NT2/D1 (cell line): ENCODE measurements at regions not wholly inside any gene's neighbourhood (a gene's known extent, or its start where the extent isn't known, plus 50 kb on each side); places are given as distances from the start of the nearest gene placed in this dataset.

ENCODE experiments used
- SUZ12 ChIP-seq: IDR thresholded peaks from 2 replicates; pipeline ENCODE4 v1.6.1; 2011; ENCODE audit not compliant: insufficient read length, insufficient read depth; ENCODE audit errors: extremely low read depth
- YY1 ChIP-seq: IDR thresholded peaks from 2 replicates; pipeline ENCODE4 v1.6.1; 2011; ENCODE audit not compliant: insufficient read length, insufficient read depth
- ZNF274 ChIP-seq: IDR thresholded peaks from 2 replicates; pipeline ENCODE4 v1.6.1; 2011; ENCODE audit warnings: mild to moderate bottlenecking, low read depth, low read length

DNA sequence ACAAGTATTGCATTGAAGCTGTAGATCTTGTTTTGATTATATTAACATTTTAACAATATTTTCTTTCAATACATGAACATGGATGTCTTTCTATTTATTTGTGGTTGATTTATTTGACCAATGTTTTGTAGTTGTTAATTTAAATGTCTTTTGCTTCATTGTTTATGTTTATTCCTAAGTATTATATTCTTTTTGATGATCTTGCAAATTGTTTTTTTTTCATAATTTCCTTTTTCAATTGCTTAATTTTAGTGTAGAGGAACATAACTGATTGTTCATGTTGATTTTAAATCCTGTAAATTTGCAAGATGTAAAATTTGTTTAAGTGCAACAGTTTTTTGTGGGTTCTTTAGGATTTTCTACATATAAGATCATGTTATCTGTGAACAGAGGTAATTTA lies 744.1 kb downstream of the FAM133A start:
- TF ChIP-seq YY1 (no peak), ZNF274 (no peak), SUZ12 (no peak)
